Activated naive CD8-positive, alpha-beta T cell (primary cell): ENCODE measurements at regions not wholly inside any gene's neighbourhood (a gene's known extent, or its start where the extent isn't known, plus 50 kb on each side); places are given as distances from the start of the nearest gene placed in this dataset.
"Not testable (repeated sequence)": the region's sequence is repeated elsewhere in the genome, so short reads cannot be mapped to it uniquely, and the experiment has no call there.

Experiments used
- H3K27ac Mint-ChIP-seq: one replicate; pipeline ENCODE4 v1.8.0; 2021; ENCODE audit warnings: mixed read lengths
- H3K27me3 Mint-ChIP-seq: one replicate; pipeline ENCODE4 v1.8.0; 2021; ENCODE audit warnings: mixed read lengths
- H3K36me3 Mint-ChIP-seq: one replicate; pipeline ENCODE4 v1.8.0; 2021; ENCODE audit warnings: mixed read lengths
- H3K4me1 Mint-ChIP-seq: one replicate; pipeline ENCODE4 v1.8.0; 2021; ENCODE audit warnings: low read depth, mixed read lengths
- H3K4me3 Mint-ChIP-seq: one replicate; pipeline ENCODE4 v1.8.0; 2021; ENCODE audit warnings: mild to moderate bottlenecking, mixed read lengths
- H3K9me3 Mint-ChIP-seq: one replicate; pipeline ENCODE4 v1.8.0; 2021; ENCODE audit warnings: low read depth, mixed read lengths

- Mint-ChIP-seq H3K9me3 (no peaks in the 10 kb centered on the region), H3K4me1 (no peaks in the 10 kb centered on the region), H3K27ac (no peak overlapping the region), H3K4me3 (no peak overlapping the region), H3K36me3 (no peaks in the 10 kb centered on the region), H3K27me3 (no peaks in the 10 kb centered on the region)
Observed at GRCh38 chrX:69060631-69061408, 104.4 kb downstream of the PJA1 start.

- Mint-ChIP-seq H3K4me3 (no peak overlapping the region), H3K36me3 (no peaks in the 10 kb centered on the region), H3K27me3 (no peaks in the 10 kb centered on the region), H3K27ac (no peak overlapping the region), H3K9me3 (no peaks in the 10 kb centered on the region), H3K4me1 (no peaks in the 10 kb centered on the region)
Observed at GRCh38 chrX:69055193-69055592, 110.1 kb downstream of the PJA1 start.

- not testable (repeated sequence) for H3K27me3 Mint-ChIP-seq, H3K4me1 Mint-ChIP-seq, H3K27ac Mint-ChIP-seq, H3K4me3 Mint-ChIP-seq, H3K9me3 Mint-ChIP-seq, H3K36me3 Mint-ChIP-seq
Observed at GRCh38 chrX:69054497-69054896, 110.8 kb downstream of the PJA1 start.

DNA sequence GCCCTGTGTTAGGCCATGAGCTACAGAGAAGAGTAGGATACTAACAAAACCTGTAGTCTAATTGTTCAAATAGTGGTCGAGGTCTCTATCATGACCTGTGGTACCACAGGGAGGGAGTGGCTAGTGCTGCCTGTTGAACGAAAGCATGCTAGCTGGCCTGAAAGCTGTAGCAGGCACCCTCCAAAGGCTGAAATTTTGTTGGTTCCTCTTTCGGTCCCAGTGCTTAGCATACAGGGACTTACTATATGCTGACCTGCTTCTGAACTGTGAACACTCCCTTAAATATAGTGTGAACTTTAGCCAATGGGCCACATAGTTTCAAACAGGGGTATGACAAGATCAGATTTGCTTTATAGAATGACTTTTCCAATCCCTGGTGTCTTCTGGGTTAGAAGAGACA is 113.4 kb downstream of the PJA1 start:
- no peaks in the 10 kb centered on the region for H3K36me3 Mint-ChIP-seq
- H3K4me3 Mint-ChIP-seq = no peak overlapping the region
- no peak overlapping the region for H3K27ac Mint-ChIP-seq
- no peaks in the 10 kb centered on the region for H3K27me3 Mint-ChIP-seq
- no peaks in the 10 kb centered on the region for H3K9me3 Mint-ChIP-seq
- no peaks in the 10 kb centered on the region for H3K4me1 Mint-ChIP-seq

GRCh38 chrX:69050051-69050765 is 115.0 kb downstream of the PJA1 start:
- Mint-ChIP-seq H3K36me3 (no peaks in the 10 kb centered on the region), H3K4me3 (no peak overlapping the region), H3K9me3 (no peaks in the 10 kb centered on the region), H3K4me1 (no peaks in the 10 kb centered on the region), H3K27ac (no peak overlapping the region), H3K27me3 (peaks cover 1% of the 10 kb centered on the region)

DNA sequence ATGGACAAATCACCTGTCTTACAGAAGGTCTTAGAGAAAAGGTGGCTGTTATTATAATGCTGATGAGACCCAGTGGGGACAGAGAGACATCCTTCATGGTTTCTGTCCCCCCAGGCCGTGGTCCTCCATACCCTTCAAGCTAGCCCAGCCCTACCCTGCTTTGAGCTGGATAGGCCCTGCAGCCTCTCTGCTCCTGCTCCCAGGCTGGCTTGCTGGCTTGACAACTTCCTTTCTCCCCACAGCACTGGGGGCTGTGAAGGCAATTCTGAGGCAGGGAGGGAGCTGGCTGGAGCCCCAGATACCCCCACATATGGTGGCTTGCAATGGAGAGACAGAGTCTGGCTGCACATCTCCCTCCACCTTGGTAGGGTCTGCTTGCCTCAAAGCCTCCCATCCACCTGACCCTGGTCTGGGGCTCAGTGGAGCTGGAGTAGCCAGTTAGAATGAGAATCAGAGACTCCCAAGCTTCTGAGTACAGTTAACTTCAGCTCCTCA is 118.2 kb downstream of the PJA1 start:
- no peak overlapping the region for H3K27ac Mint-ChIP-seq

GRCh38 chrX:69045616-69046345 is 119.5 kb downstream of the PJA1 start:
- no peaks in the 10 kb centered on the region for H3K9me3 Mint-ChIP-seq
- peaks cover 1% of the 10 kb centered on the region for H3K27me3 Mint-ChIP-seq
- H3K4me1 Mint-ChIP-seq = no peaks in the 10 kb centered on the region
- no peak overlapping the region for H3K4me3 Mint-ChIP-seq
- no peak overlapping the region for H3K27ac Mint-ChIP-seq
- no peaks in the 10 kb centered on the region for H3K36me3 Mint-ChIP-seq

More for the DNA sequence above, 118.2 kb downstream of the PJA1 start:
- peaks cover 1% of the 10 kb centered on the region for H3K27me3 Mint-ChIP-seq
- no peaks in the 10 kb centered on the region for H3K4me1 Mint-ChIP-seq
- no peak overlapping the region for H3K4me3 Mint-ChIP-seq
- H3K36me3 Mint-ChIP-seq = no peaks in the 10 kb centered on the region
- H3K9me3 Mint-ChIP-seq = no peaks in the 10 kb centered on the region

DNA sequence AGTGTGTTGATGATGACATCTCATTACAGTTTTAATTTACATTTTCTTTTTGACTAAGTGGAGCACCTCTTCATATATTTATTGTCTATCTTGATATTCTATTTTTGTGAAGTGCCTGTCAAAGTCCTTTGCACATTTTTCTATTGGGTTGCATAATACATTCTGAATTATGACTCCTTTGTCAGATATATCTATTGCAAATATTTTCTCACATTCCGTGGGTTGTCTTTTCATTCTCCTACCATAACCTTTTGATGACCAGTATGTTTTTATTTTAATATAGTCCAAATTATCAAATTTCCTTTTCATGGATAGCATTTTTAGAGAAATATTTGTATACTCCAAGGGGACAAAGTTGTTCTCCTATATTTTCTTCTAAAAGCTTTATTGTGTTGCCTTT is 126.4 kb downstream of the PJA1 start:
- Mint-ChIP-seq H3K27me3 (no peaks in the 10 kb centered on the region), H3K27ac (no peak overlapping the region), H3K9me3 (no peaks in the 10 kb centered on the region), H3K4me3 (no peak overlapping the region), H3K36me3 (no peaks in the 10 kb centered on the region), H3K4me1 (no peaks in the 10 kb centered on the region)

GRCh38 chrX:69038188-69038587 is 127.1 kb downstream of the PJA1 start:
- Mint-ChIP-seq H3K36me3 (no peaks in the 10 kb centered on the region), H3K27ac (no peak overlapping the region), H3K27me3 (no peaks in the 10 kb centered on the region), H3K4me1 (no peaks in the 10 kb centered on the region), H3K4me3 (no peak overlapping the region), H3K9me3 (no peaks in the 10 kb centered on the region)

GRCh38 chrX:69037786-69038185 is 127.5 kb downstream of the PJA1 start:
- H3K4me1 Mint-ChIP-seq = no peaks in the 10 kb centered on the region
- H3K4me3 Mint-ChIP-seq = no peak overlapping the region
- no peak overlapping the region for H3K27ac Mint-ChIP-seq
- H3K9me3 Mint-ChIP-seq = no peaks in the 10 kb centered on the region
- no peaks in the 10 kb centered on the region for H3K36me3 Mint-ChIP-seq
- H3K27me3 Mint-ChIP-seq = no peaks in the 10 kb centered on the region

- H3K36me3 Mint-ChIP-seq = no peaks in the 10 kb centered on the region
- H3K27me3 Mint-ChIP-seq = no peaks in the 10 kb centered on the region
- no peak overlapping the region for H3K27ac Mint-ChIP-seq
- H3K9me3 Mint-ChIP-seq = no peaks in the 10 kb centered on the region
- no peaks in the 10 kb centered on the region for H3K4me1 Mint-ChIP-seq
- no peak overlapping the region for H3K4me3 Mint-ChIP-seq
Observed at GRCh38 chrX:69036674-69037573, 128.3 kb downstream of the PJA1 start.

GRCh38 chrX:69034451-69034850 is 130.8 kb downstream of the PJA1 start:
- H3K27ac Mint-ChIP-seq = no peak overlapping the region
- no peaks in the 10 kb centered on the region for H3K36me3 Mint-ChIP-seq
- no peak overlapping the region for H3K4me3 Mint-ChIP-seq
- no peaks in the 10 kb centered on the region for H3K9me3 Mint-ChIP-seq
- H3K27me3 Mint-ChIP-seq = no peaks in the 10 kb centered on the region
- no peaks in the 10 kb centered on the region for H3K4me1 Mint-ChIP-seq

- Mint-ChIP-seq H3K4me1 (no peaks in the 10 kb centered on the region), H3K4me3 (no peak overlapping the region), H3K27me3 (no peaks in the 10 kb centered on the region), H3K9me3 (no peaks in the 10 kb centered on the region), H3K36me3 (no peaks in the 10 kb centered on the region), H3K27ac (no peak overlapping the region)
Observed at GRCh38 chrX:69033936-69034335, 131.3 kb downstream of the PJA1 start.

- H3K36me3 Mint-ChIP-seq = no peaks in the 10 kb centered on the region
- H3K9me3 Mint-ChIP-seq = no peaks in the 10 kb centered on the region
- H3K27me3 Mint-ChIP-seq = no peaks in the 10 kb centered on the region
- H3K4me3 Mint-ChIP-seq = no peak overlapping the region
- H3K4me1 Mint-ChIP-seq = no peaks in the 10 kb centered on the region
- H3K27ac Mint-ChIP-seq = no peak overlapping the region
Observed at GRCh38 chrX:69032601-69033000, 132.7 kb downstream of the PJA1 start.
